Kidney (tissue), 13 donors: ENCODE measurements at regions not wholly inside any gene's neighbourhood (a gene's known extent, or its start where the extent isn't known, plus 50 kb on each side); places are given as distances from the start of the nearest gene placed in this dataset.

Source experiments
- DNase-seq, 5 donors: peaks; one replicate each; pipeline ENCODE4 v3.0.0-alpha.2; 2013 to 2020
- FAIRE-seq: peaks from 2 replicates; lab custom pipeline; 2012; peaks lifted over from hg19 to GRCh38; lab: Jason Lieb, UNC
- H3K27ac ChIP-seq, 2 donors: one replicate each; pipeline ENCODE4 v1.7.0; 2013; ENCODE audit warnings: low read depth in 2 of 2, low read length in 2 of 2, inconsistent platforms in 1 of 2
- H3K27me3 ChIP-seq: one replicate; pipeline ENCODE4 v1.7.1; 2013; ENCODE audit warnings: low read length, inconsistent platforms; ENCODE audit not compliant: control insufficient read depth, insufficient read depth
- H3K36me3 ChIP-seq, 3 donors: one replicate each; pipeline versions ENCODE4 v1.7.0 to v1.7.1; 2013; ENCODE audit warnings: low read length in 3 of 3, control low read depth in 1 of 3, inconsistent platforms in 1 of 3; ENCODE audit not compliant: insufficient read depth in 3 of 3, control insufficient read depth in 2 of 3
- H3K4me1 ChIP-seq, 3 donors: one replicate each; pipeline versions ENCODE4 v1.7.0 to v1.7.1; 2013; ENCODE audit warnings: low read length in 3 of 3, inconsistent platforms in 1 of 3, low read depth in 1 of 3; ENCODE audit not compliant: control insufficient read depth in 2 of 3, insufficient read depth in 2 of 3
- H3K4me3 ChIP-seq, 3 donors: one replicate each; pipeline versions ENCODE4 v1.7.0 to v1.8.1; 2013; ENCODE audit warnings: low read length in 3 of 3, control low read depth in 1 of 3, inconsistent platforms in 1 of 3
- H3K9ac ChIP-seq, 3 donors: one replicate each; pipeline versions ENCODE4 v1.7.0 to v1.7.1; 2013; ENCODE audit warnings: low read length in 3 of 3, control low read depth in 1 of 3, inconsistent platforms in 1 of 3
- H3K9me3 ChIP-seq, 3 donors: one replicate each; pipeline versions ENCODE4 v1.7.0 to v1.7.1; 2013; ENCODE audit warnings: low read length in 3 of 3, control low read depth in 1 of 3, inconsistent platforms in 1 of 3; ENCODE audit not compliant: control insufficient read depth in 2 of 3, insufficient read depth in 1 of 3
- intact Hi-C: fragments of 100-400 bp; cut with DNase I; formaldehyde crosslinking; loops from one replicate; pipeline ENCODE4 v1.11.1; 2022
- TF ChIP-seq, protein P1 (sequence below): IDR thresholded peaks from 3 replicates; pipeline ENCODE4 v1.5.1; 2012; ENCODE audit warnings: mild to moderate bottlenecking, moderate library complexity, borderline replicate concordance; ENCODE audit not compliant: insufficient read depth; ENCODE audit errors: extremely low read depth
- donor health status: control.
- donor health status: control.
- donor health status: control.
- donor health status: control.
- donor health status: control.
- donor health status: DM: yes; HTN: yes; CAD: no.
- donor health status: Normal renal cell carcinoma (clear cell type).

DNA sequence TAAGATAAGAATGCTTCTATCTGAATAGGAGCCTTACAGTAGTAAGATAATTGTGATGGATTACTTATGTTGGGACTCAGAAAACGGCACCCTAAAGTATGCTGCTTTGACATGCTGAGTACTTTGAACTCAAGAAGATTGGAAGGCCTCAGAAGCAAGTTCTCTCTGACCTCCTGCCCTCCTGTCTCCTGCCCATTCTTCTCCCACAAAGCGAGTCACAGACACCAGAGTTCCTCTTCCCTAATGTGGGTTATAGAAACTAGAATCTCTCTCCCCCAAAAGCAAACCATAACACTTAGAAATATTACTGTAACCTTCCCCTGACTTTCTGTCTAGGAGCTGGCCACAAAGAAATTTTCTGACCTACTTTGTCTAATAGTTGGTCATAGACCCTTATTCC, 76.5 kb downstream of the DDIT4L start:
- Histone ChIP-seq H3K4me1 (peaks cover 0 to 2% (median 2%) of the 10 kb centered on the region in 3 donors), H3K36me3 (no peaks in the 10 kb centered on the region), H3K27me3 (no peaks in the 10 kb centered on the region), H3K9ac (no peak overlapping the region), H3K27ac (peak overlapping the region in 1 of 2 donors; percentile 32), H3K9me3 (no peaks in the 10 kb centered on the region), H3K4me3 (no peak overlapping the region)
- TF ChIP-seq, protein P1, sequence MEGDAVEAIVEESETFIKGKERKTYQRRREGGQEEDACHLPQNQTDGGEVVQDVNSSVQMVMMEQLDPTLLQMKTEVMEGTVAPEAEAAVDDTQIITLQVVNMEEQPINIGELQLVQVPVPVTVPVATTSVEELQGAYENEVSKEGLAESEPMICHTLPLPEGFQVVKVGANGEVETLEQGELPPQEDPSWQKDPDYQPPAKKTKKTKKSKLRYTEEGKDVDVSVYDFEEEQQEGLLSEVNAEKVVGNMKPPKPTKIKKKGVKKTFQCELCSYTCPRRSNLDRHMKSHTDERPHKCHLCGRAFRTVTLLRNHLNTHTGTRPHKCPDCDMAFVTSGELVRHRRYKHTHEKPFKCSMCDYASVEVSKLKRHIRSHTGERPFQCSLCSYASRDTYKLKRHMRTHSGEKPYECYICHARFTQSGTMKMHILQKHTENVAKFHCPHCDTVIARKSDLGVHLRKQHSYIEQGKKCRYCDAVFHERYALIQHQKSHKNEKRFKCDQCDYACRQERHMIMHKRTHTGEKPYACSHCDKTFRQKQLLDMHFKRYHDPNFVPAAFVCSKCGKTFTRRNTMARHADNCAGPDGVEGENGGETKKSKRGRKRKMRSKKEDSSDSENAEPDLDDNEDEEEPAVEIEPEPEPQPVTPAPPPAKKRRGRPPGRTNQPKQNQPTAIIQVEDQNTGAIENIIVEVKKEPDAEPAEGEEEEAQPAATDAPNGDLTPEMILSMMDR: no peak
- DNase-seq (no peak), FAIRE-seq (no peak)
- intact Hi-C loops: no loop called here

DNA sequence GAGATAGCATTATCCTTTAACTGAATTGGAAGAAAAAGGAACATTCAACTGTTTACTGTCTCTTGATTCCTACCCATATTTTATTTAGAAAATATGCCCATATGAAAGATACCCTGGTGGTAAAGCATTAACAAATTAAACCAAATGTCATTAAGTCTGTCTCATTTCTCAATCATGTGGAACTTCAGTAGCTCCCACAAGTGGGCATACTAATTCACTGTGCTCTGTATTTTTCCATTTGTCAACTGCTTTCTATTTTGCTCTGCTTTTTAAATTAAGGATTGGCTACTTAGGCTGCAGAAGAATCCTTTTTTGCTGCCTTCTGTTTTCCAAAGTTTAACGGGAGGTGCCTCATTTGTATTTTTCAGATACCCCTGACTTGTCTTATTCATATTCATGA, 77.2 kb downstream of the DDIT4L start:
- DNase-seq (no peak), FAIRE-seq (peak; percentile 37)
- intact Hi-C loops: no loop called here
- H3K36me3 ChIP-seq: no peaks in the 10 kb centered on the region
- no peak overlapping the region for H3K27ac ChIP-seq
- H3K4me3 ChIP-seq: no peak overlapping the region
- TF ChIP-seq, protein P1: no peak
- no peak overlapping the region for H3K9ac ChIP-seq
- H3K9me3 ChIP-seq: no peaks in the 10 kb centered on the region
- H3K27me3 ChIP-seq: no peaks in the 10 kb centered on the region
- H3K4me1 ChIP-seq: peaks cover 0 to 2% (median 2%) of the 10 kb centered on the region in 3 donors

DNA sequence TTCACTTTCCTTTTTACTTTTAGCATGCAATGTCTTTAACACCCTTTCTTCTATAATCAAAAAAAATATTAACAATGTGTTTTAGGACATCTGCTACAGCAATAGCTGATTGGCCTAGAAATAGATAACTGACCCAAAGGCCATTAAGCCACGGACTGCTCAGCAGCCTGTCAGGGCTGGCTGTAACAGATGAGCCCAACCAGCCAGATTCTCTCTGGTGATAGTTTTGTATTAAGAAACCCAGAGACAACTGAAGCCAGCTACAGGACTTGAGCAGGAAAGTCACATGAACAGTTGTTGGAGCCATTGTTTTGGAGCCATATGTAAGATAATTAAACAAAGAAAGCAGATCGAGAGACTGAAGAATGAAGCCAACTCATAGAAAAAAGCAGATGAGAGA, 80.3 kb downstream of the DDIT4L start:
- DNase-seq (no peak), FAIRE-seq (no peak)
- Histone ChIP-seq H3K9ac (no peak overlapping the region), H3K4me1 (peaks cover 0 to 2% (median 0%) of the 10 kb centered on the region in 3 donors), H3K27me3 (no peaks in the 10 kb centered on the region), H3K4me3 (no peak overlapping the region), H3K36me3 (no peaks in the 10 kb centered on the region), H3K9me3 (no peaks in the 10 kb centered on the region), H3K27ac (no peak overlapping the region)
- intact Hi-C loops: no loop called here
- TF ChIP-seq, protein P1: no peak

DNA sequence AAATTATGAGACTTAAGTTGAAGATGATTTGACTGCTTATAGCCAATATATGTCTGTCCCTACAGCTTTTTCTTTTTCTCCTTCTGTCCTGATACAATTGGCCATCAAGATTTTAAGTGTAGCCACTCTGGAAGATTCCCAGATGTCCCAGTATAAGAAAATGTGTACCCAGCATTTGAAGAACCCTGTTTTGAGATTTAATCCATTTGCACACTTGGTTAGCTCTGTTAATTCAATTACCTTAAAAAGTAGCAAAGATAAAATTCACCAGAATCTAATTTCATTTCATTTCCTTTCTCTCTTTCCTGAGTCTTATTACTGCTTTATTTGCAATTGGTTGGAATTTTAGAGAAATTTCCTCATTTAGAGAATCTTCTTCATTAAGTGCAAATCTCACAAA, 81.4 kb downstream of the DDIT4L start:
- no peak overlapping the region for H3K9ac ChIP-seq
- no peaks in the 10 kb centered on the region for H3K9me3 ChIP-seq
- DNase-seq (no peak), FAIRE-seq (no peak)
- intact Hi-C loops: no loop called here
- TF ChIP-seq, protein P1: no peak
- H3K27ac ChIP-seq: no peak overlapping the region
- no peak overlapping the region for H3K4me3 ChIP-seq
- peaks cover 0 to 2% (median 0%) of the 10 kb centered on the region in 3 donors for H3K4me1 ChIP-seq
- no peaks in the 10 kb centered on the region for H3K27me3 ChIP-seq
- H3K36me3 ChIP-seq: no peaks in the 10 kb centered on the region
